ENCODE measurements at regions not wholly inside any gene's neighbourhood (a gene's known extent, or its start where the extent isn't known, plus 50 kb on each side); places are given as distances from the start of the nearest gene placed in this dataset.

DNA sequence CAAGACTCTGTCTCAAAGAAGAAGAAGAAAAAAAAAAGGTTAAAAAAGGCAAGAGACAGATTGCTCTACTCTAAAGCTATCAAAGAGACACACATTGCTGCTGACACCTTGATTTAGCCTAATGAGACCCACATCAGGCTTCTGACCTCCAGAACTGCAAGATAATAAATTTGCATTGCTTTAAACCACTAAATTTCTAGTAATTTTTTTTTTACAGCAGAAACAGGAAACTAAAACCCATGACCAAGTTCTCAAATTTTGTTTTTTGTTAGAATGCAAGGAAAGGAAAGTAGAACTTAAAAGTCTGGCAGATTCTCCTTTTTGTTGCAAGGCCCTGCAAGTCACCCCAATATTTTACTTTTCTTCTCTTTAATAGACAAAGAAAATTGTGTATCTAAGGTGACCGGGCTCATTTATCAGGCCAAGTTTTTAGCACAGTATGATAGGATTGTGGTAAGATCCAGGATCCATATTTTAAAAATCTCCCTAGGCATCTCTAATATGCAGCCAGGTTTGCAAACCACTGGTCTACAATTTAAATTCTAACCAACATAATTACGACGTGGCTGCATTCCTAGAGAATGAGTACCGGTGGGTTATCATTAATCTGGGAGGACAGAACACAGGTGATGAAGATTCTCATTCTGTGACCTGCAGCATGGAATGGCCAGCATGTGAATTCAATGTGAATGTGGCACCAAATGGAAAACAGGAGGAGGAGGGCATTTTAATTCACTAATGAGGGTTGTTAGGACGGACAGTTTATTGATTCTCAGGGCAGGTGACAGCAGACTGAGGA lies 56.7 kb upstream of the MED4 start:
- in situ Hi-C loops (cut with HindIII; ENCODE audit: low pct_unique_long_range_greater_than_20kb, low sequenced_read_pairs), result no loop called here
- peak; percentile 68 for DNase-seq (ENCODE audit: low read depth)

DNA sequence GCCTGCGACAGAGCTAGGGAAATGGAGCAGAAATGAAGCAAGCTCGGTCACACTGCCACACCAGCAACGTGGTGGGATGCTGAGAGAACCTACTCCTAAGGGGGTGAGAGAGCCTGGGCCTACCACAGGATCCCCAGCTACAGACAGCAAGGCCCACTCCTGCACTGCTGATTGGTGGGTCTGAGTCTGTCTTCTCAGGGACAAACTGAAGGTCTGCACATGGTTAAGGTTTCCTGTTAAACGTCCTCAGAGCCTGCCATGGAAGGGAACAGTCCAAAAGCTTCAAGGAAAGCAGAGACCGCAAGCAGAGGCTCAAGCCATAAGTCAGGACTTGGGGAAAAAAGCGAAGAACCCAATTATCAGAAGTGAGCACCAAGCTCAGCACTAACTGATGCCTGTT lies 53.5 kb upstream of the MED4 start:
- DNase-seq (ENCODE audit: low read depth), result no peak
- in situ Hi-C loops (cut with HindIII; ENCODE audit: low pct_unique_long_range_greater_than_20kb, low sequenced_read_pairs), result no loop called here

- in situ Hi-C loops (cut with HindIII; ENCODE audit: low pct_unique_long_range_greater_than_20kb, low sequenced_read_pairs), result no loop called here
- no peak for DNase-seq (ENCODE audit: low read depth)
Observed at GRCh38 chr13:48146636-48147035, 51.7 kb upstream of the MED4 start.

GRCh38 chr13:48146122-48146521 lies 51.2 kb upstream of the MED4 start:
- DNase-seq (ENCODE audit: low read depth), result no peak
- in situ Hi-C loops (cut with HindIII; ENCODE audit: low pct_unique_long_range_greater_than_20kb, low sequenced_read_pairs), result no loop called here
